Panc1 (cell line): ENCODE measurements at regions not wholly inside any gene's neighbourhood (a gene's known extent, or its start where the extent isn't known, plus 50 kb on each side); places are given as distances from the start of the nearest gene placed in this dataset.

Source experiments
- ATAC-seq: fragments of 200-7000 bp; cut with Tn5 transposase; 2 replicates; pipeline ENCODE4 v1.9.1; 2020; ENCODE audit warnings: mild to moderate bottlenecking, moderate library complexity
- BruUV-seq: library from RNA; stranded (reverse); fragments of 400-500 nt; replicated peaks from 2 replicates; lab custom pipeline; 2021; lab: Mats Ljungman, UMichigan
- CTCF ChIA-PET: fragments of 300-600 bp; sonication (Branson Sonifier 250); formaldehyde crosslinking; loops from one replicate; lab custom pipeline; 2022; ENCODE audit warnings: antibody characterized with exemption; lab: Charles Lee
- POLR2A ChIA-PET: fragments of 300-600 bp; sonication (Branson Sonifier 250); formaldehyde crosslinking; loops from one replicate; lab custom pipeline; 2022; ENCODE audit warnings: antibody characterized with exemption; lab: Charles Lee
- DNase-seq: peaks from one replicate; pipeline ENCODE4 v3.0.0-alpha.2; 2010; ENCODE audit warnings: low read depth, low spot score
- H3K27ac ChIP-seq: 2 replicates; pipeline ENCODE4 v1.5.1; 2011; ENCODE audit warnings: mild to moderate bottlenecking, low read length, inconsistent platforms
- H3K27me3 ChIP-seq: fragments of 200-500 bp; sonication (Bioruptor generic); 2 replicates; pipeline ENCODE4 v1.6.0; 2014; ENCODE audit warnings: low read length, inconsistent platforms; ENCODE audit not compliant: control insufficient read depth, insufficient read depth
- H3K36me3 ChIP-seq: fragments of 200-500 bp; sonication (Bioruptor generic); 2 replicates; pipeline ENCODE4 v1.5.1; 2014; ENCODE audit warnings: inconsistent platforms, mild to moderate bottlenecking, low read length, moderate library complexity; ENCODE audit not compliant: control insufficient read depth, insufficient read depth
- H3K4me1 ChIP-seq: 2 replicates; pipeline ENCODE4 v1.5.1; 2011; ENCODE audit warnings: inconsistent platforms, mild to moderate bottlenecking, low read length, moderate library complexity; ENCODE audit not compliant: control insufficient read depth, insufficient read depth
- H3K4me3 ChIP-seq, 2 experiments: 2 replicates each; pipeline ENCODE4 v1.5.1; 2011 to 2012; ENCODE audit warnings: low read depth in 2 of 2, low read length in 2 of 2, mild to moderate bottlenecking in 2 of 2, inconsistent platforms in 1 of 2, moderate library complexity in 1 of 2
- H3K9me3 ChIP-seq: fragments of 200-500 bp; sonication (Bioruptor generic); 2 replicates; pipeline ENCODE4 v1.5.1; 2014; ENCODE audit warnings: low read depth, mild to moderate bottlenecking, inconsistent platforms, low read length, moderate library complexity; ENCODE audit not compliant: control insufficient read depth, insufficient read depth
- POLR2AphosphoS5 ChIP-seq: IDR thresholded peaks from 2 replicates; pipeline ENCODE4 v1.6.1; 2012; ENCODE audit warnings: mild to moderate bottlenecking, low read depth, low read length, moderate library complexity
- REST ChIP-seq, 2 experiments: IDR thresholded peaks; 2 replicates each; pipeline ENCODE4 v1.6.1; 2011 to 2012; ENCODE audit warnings: low read depth in 2 of 2, control low read depth in 1 of 2, low read length in 1 of 2, mild to moderate bottlenecking in 1 of 2, moderate library complexity in 1 of 2; ENCODE audit not compliant: insufficient read depth in 1 of 2
- SIN3A ChIP-seq: IDR thresholded peaks from 2 replicates; pipeline ENCODE4 v1.6.1; 2012; ENCODE audit warnings: low read depth, mild to moderate bottlenecking, low read length, moderate library complexity, borderline replicate concordance; ENCODE audit not compliant: insufficient read depth
- TCF7L2 ChIP-seq: IDR thresholded peaks from 2 replicates; pipeline ENCODE4 v1.6.1; 2011; ENCODE audit warnings: mild to moderate bottlenecking, low read depth, low read length, inconsistent platforms
- in situ Hi-C: cut with HindIII; loops from 2 replicates; pipeline ENCODE4 v1.10.0; 2016; ENCODE audit warnings: low sequenced_read_pairs, low pct_unique_long_range_greater_than_20kb
- intact Hi-C: fragments of 100-400 bp; cut with micrococcal nuclease; formaldehyde crosslinking; loops from one replicate; pipeline ENCODE4 v1.10.0; 2022; ENCODE audit not compliant: unreplicated experiment
- TF ChIP-seq, protein P1 (sequence below): fragments of 450-650 bp; IDR thresholded peaks from 2 replicates; pipeline ENCODE4 v1.5.1; 2017; ENCODE audit warnings: mild to moderate bottlenecking

GRCh38 chr3:164375538-164375937, 702.8 kb downstream of the SI start:
- BruUV-seq, result no TSS peak
- H3K4me3 ChIP-seq, result no peak overlapping the region
- no peak overlapping the region for H3K27ac ChIP-seq
- TF ChIP-seq TCF7L2 (no peak), SIN3A (no peak), REST (IDR thresholded peaks at IDR 0.05; ENCODE audit: insufficient read depth in 1 of 2, low read depth in 2 of 2, low read length in 1 of 2) (no peak)
- intact Hi-C loops (no loop called here), in situ Hi-C loops (no loop called here)
- no peaks in the 10 kb centered on the region for H3K4me1 ChIP-seq
- ChIA-PET CTCF (no interaction called here), POLR2A (no interaction called here)
- no peak for DNase-seq
- no peak for ATAC-seq
- H3K9me3 ChIP-seq, result no peaks in the 10 kb centered on the region
- no peaks in the 10 kb centered on the region for H3K27me3 ChIP-seq
- H3K36me3 ChIP-seq, result no peaks in the 10 kb centered on the region

GRCh38 chr3:164371681-164372080, 706.6 kb downstream of the SI start:
- Histone ChIP-seq H3K4me3 (no peak overlapping the region), H3K4me1 (no peaks in the 10 kb centered on the region), H3K9me3 (no peaks in the 10 kb centered on the region), H3K36me3 (no peaks in the 10 kb centered on the region), H3K27ac (no peak overlapping the region), H3K27me3 (no peaks in the 10 kb centered on the region)
- intact Hi-C loops, result no loop called here
- in situ Hi-C loops, result no loop called here
- ChIA-PET CTCF (no interaction called here), POLR2A (no interaction called here)
- DNase-seq (no peak), ATAC-seq (no peak)
- no TSS peak for BruUV-seq
- TF ChIP-seq TCF7L2 (no peak), POLR2AphosphoS5 (no peak), SIN3A (no peak), REST (IDR thresholded peaks at IDR 0.05; ENCODE audit: insufficient read depth in 1 of 2, low read depth in 2 of 2, low read length in 1 of 2) (no peak)
- TF ChIP-seq, protein P1, sequence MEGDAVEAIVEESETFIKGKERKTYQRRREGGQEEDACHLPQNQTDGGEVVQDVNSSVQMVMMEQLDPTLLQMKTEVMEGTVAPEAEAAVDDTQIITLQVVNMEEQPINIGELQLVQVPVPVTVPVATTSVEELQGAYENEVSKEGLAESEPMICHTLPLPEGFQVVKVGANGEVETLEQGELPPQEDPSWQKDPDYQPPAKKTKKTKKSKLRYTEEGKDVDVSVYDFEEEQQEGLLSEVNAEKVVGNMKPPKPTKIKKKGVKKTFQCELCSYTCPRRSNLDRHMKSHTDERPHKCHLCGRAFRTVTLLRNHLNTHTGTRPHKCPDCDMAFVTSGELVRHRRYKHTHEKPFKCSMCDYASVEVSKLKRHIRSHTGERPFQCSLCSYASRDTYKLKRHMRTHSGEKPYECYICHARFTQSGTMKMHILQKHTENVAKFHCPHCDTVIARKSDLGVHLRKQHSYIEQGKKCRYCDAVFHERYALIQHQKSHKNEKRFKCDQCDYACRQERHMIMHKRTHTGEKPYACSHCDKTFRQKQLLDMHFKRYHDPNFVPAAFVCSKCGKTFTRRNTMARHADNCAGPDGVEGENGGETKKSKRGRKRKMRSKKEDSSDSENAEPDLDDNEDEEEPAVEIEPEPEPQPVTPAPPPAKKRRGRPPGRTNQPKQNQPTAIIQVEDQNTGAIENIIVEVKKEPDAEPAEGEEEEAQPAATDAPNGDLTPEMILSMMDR, result no peak
